Caco-2 (cell line): ENCODE measurements at regions not wholly inside any gene's neighbourhood (a gene's known extent, or its start where the extent isn't known, plus 50 kb on each side); places are given as distances from the start of the nearest gene placed in this dataset.

Experiments
- BruUV-seq: library from RNA; stranded (reverse); fragments of 400-500 nt; replicated peaks from 2 replicates; lab custom pipeline; 2021; lab: Mats Ljungman, UMichigan
- CTCF ChIA-PET: fragments of 300-600 bp; sonication (Branson Sonifier 250); formaldehyde crosslinking; loops from one replicate; lab custom pipeline; 2022; ENCODE audit warnings: antibody characterized with exemption; lab: Charles Lee
- POLR2A ChIA-PET: fragments of 300-600 bp; sonication (Branson Sonifier 250); formaldehyde crosslinking; loops from one replicate; lab custom pipeline; 2022; ENCODE audit warnings: antibody characterized with exemption; lab: Charles Lee
- DNase-seq, 2 experiments: peaks; one replicate each; pipeline versions ENCODE4 v3.0.0 to v3.0.0-alpha.2; 2020 to 2022
- H3K27me3 ChIP-seq: replicated peaks from 2 replicates; pipeline ENCODE4 v1.6.0; 2011; ENCODE audit warnings: low read length; ENCODE audit not compliant: control insufficient read depth, insufficient read depth
- H3K36me3 ChIP-seq: 2 replicates; pipeline ENCODE4 v1.5.1; 2011; ENCODE audit warnings: low read length; ENCODE audit not compliant: control insufficient read depth, insufficient read depth
- H3K4me1 ChIP-seq: fragments of 250-450 bp; sonication (Bioruptor Pico); 2 replicates; pipeline ENCODE4 v1.5.1; 2020; ENCODE audit warnings: mild to moderate bottlenecking
- H3K4me3 ChIP-seq: 2 replicates; pipeline ENCODE4 v1.5.1; 2011; ENCODE audit warnings: low read depth, mild to moderate bottlenecking, control low read depth, low read length
- H3K9me3 ChIP-seq: fragments of 250-450 bp; sonication (Bioruptor Pico); 2 replicates; pipeline ENCODE4 v1.5.1; 2020; ENCODE audit warnings: mild to moderate bottlenecking, moderate library complexity
- H3K27ac Mint-ChIP-seq: one replicate; pipeline ENCODE4 v1.8.0; 2022; ENCODE audit warnings: mixed read lengths; ENCODE audit not compliant: unreplicated experiment
- H3K27me3 Mint-ChIP-seq: one replicate; pipeline ENCODE4 v1.8.0; 2022; ENCODE audit warnings: mixed read lengths; ENCODE audit not compliant: insufficient read depth, unreplicated experiment
- H3K36me3 Mint-ChIP-seq: one replicate; pipeline ENCODE4 v1.8.0; 2022; ENCODE audit warnings: mild to moderate bottlenecking, mixed read lengths; ENCODE audit not compliant: insufficient read depth, unreplicated experiment
- H3K4me1 Mint-ChIP-seq: one replicate; pipeline ENCODE4 v1.8.0; 2022; ENCODE audit warnings: low read depth, mixed read lengths; ENCODE audit not compliant: unreplicated experiment
- H3K4me3 Mint-ChIP-seq: one replicate; pipeline ENCODE4 v1.8.0; 2022; ENCODE audit warnings: mild to moderate bottlenecking, moderate library complexity, mixed read lengths; ENCODE audit not compliant: unreplicated experiment
- H3K9me3 Mint-ChIP-seq: one replicate; pipeline ENCODE4 v1.8.0; 2022; ENCODE audit warnings: mixed read lengths; ENCODE audit not compliant: unreplicated experiment
- intact Hi-C: fragments of 100-400 bp; cut with micrococcal nuclease; formaldehyde crosslinking; loops from one replicate; pipeline ENCODE4 v1.10.0; 2022; ENCODE audit not compliant: unreplicated experiment
- TF ChIP-seq, protein P1 (sequence below), 2 experiments: fragments of 200-600 bp in 1 of 2; IDR thresholded peaks; 1 replicate in 1 of 2; 2 replicates in 1 of 2; pipeline versions ENCODE4 v1.5.1 to v1.8.0; 2011 to 2022; ENCODE audit warnings: antibody characterized with exemption in 1 of 2, control low read depth in 1 of 2, inconsistent platforms in 1 of 2, low read depth in 1 of 2, low read length in 1 of 2, mild to moderate bottlenecking in 1 of 2, moderate library complexity in 1 of 2; ENCODE audit not compliant: insufficient read depth in 1 of 2, severe bottlenecking in 1 of 2, unreplicated experiment in 1 of 2

DNA sequence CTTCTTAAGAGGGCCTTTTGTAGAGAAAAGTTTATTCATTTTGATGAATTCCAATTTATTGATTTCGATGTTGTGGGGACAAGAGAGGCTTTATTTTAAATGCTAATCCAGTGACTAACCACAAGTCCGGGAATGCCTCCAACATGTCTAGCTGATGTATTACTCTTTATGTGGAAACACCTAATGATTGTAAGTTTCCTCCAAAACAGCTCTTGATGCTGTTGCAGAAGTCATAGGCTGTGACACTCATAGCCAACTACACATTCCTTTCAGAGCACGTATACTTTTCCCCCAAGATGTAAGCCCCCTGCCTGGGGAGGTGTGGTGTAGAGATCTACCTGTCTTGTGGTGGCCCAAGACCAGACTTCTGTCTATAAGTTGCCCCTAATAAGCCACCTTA, 61.3 kb upstream of the RNF24 start:
- Histone ChIP-seq H3K27me3 (no peaks in the 10 kb centered on the region; the same call in 1 of the 2 replicates), H3K9me3 (no peaks in the 10 kb centered on the region), H3K4me1 (no peaks in the 10 kb centered on the region), H3K36me3 (no peaks in the 10 kb centered on the region), H3K4me3 (no peak overlapping the region)
- no TSS peak for BruUV-seq
- Mint-ChIP-seq H3K36me3 (no peaks in the 10 kb centered on the region), H3K4me1 (no peaks in the 10 kb centered on the region), H3K4me3 (no peak overlapping the region), H3K27me3 (peaks cover 13% of the 10 kb centered on the region), H3K9me3 (peaks cover 3% of the 10 kb centered on the region), H3K27ac (no peak overlapping the region)
- intact Hi-C loops: no loop called here
- DNase-seq: no peak
- POLR2A ChIA-PET: no interaction called here
- TF ChIP-seq, protein P1, sequence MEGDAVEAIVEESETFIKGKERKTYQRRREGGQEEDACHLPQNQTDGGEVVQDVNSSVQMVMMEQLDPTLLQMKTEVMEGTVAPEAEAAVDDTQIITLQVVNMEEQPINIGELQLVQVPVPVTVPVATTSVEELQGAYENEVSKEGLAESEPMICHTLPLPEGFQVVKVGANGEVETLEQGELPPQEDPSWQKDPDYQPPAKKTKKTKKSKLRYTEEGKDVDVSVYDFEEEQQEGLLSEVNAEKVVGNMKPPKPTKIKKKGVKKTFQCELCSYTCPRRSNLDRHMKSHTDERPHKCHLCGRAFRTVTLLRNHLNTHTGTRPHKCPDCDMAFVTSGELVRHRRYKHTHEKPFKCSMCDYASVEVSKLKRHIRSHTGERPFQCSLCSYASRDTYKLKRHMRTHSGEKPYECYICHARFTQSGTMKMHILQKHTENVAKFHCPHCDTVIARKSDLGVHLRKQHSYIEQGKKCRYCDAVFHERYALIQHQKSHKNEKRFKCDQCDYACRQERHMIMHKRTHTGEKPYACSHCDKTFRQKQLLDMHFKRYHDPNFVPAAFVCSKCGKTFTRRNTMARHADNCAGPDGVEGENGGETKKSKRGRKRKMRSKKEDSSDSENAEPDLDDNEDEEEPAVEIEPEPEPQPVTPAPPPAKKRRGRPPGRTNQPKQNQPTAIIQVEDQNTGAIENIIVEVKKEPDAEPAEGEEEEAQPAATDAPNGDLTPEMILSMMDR (IDR thresholded peaks at IDR 0.05; ENCODE audit: insufficient read depth in 1 of 2, low read depth in 1 of 2, low read length in 1 of 2, severe bottlenecking in 1 of 2, unreplicated experiment in 1 of 2): no peak
- CTCF ChIA-PET: interaction anchor here (0.7 kb wide), 1 partner anchor 9 kb away, joined by 3 read pairs; no protein-coding TSS in a partner anchor

DNA sequence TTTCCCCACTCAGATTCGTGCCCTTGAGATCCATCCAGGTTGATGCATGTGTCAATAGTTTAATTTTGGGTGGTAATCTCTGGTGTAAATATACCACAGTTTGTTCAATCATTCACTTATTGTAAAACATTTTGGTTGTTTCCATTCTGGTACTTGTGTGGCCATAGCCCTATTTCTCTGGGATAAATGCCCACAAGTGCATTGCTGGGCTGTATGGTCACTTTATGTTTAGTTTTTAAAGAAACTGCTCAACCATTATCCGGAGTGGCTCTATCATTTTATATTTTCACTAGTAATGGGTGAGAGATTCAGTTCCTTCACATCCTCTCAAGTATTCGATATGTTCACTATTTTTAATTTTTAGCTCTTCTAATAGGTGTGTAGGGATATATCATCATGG, 60.7 kb upstream of the RNF24 start:
- ChIA-PET CTCF (interaction anchor here (0.7 kb wide), 1 partner anchor 9 kb away, joined by 3 read pairs; no protein-coding TSS in a partner anchor), POLR2A (no interaction called here)
- H3K4me1 ChIP-seq: no peaks in the 10 kb centered on the region
- H3K27me3 Mint-ChIP-seq: peaks cover 13% of the 10 kb centered on the region
- no peak overlapping the region for H3K27ac Mint-ChIP-seq
- H3K4me3 Mint-ChIP-seq: no peak overlapping the region
- no peaks in the 10 kb centered on the region for H3K36me3 Mint-ChIP-seq
- no TSS peak for BruUV-seq
- no peaks in the 10 kb centered on the region for H3K4me1 Mint-ChIP-seq
- no peak for DNase-seq
- no peaks in the 10 kb centered on the region; the same call in 1 of the 2 replicates for H3K27me3 ChIP-seq
- no peaks in the 10 kb centered on the region for H3K9me3 Mint-ChIP-seq
- no peaks in the 10 kb centered on the region for H3K9me3 ChIP-seq
- H3K36me3 ChIP-seq: no peaks in the 10 kb centered on the region
- intact Hi-C loops: no loop called here
- no peak overlapping the region for H3K4me3 ChIP-seq
- TF ChIP-seq, protein P1 (IDR thresholded peaks at IDR 0.05; ENCODE audit: insufficient read depth in 1 of 2, low read depth in 1 of 2, low read length in 1 of 2, severe bottlenecking in 1 of 2, unreplicated experiment in 1 of 2): no peak

DNA sequence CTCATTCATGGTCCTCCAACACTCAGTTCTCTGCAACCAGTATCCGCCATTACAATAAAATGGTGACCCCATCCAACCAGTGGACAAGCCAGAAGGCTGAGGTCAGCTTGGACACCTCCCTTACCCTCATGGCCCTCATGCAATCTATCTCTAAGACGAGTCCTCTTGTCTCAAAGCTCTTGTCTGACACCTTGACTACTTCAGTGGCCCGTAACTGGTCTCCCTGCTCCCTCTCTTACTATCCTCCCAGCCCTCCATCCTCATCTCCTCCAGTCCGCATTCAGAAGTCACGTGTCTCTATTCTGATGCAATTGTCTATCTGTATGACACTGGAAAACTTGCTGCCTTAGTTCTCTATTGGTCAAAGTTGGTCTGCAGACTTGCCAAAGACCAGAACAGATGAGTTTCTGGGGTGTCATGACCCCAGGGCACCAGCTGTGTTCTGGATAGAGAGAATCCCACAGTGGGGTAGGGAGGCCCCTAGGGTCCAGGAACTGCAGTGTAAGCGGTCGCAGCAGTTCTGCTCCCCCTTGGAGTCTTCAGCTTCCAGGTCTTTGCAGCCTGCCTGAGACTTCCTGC, 59.6 kb upstream of the RNF24 start:
- H3K36me3 ChIP-seq: no peaks in the 10 kb centered on the region
- H3K4me3 Mint-ChIP-seq: no peak overlapping the region
- H3K27ac Mint-ChIP-seq: no peak overlapping the region
- DNase-seq: no peak
- intact Hi-C loops: loop anchor here (5.0 kb wide), 1 partner anchor 188 kb away; the partner anchor contains the start of gene PANK2
- H3K4me1 ChIP-seq: no peaks in the 10 kb centered on the region
- no peaks in the 10 kb centered on the region for H3K4me1 Mint-ChIP-seq
- H3K9me3 ChIP-seq: no peaks in the 10 kb centered on the region
- H3K4me3 ChIP-seq: no peak overlapping the region
- POLR2A ChIA-PET: no interaction called here
- H3K27me3 ChIP-seq: no peaks in the 10 kb centered on the region; the same call in 1 of the 2 replicates
- no peaks in the 10 kb centered on the region for H3K36me3 Mint-ChIP-seq
- CTCF ChIA-PET: interaction anchor here (0.6 kb wide), 1 partner anchor 10 kb away, joined by 4 read pairs; no protein-coding TSS in a partner anchor
- TF ChIP-seq, protein P1 (IDR thresholded peaks at IDR 0.05; ENCODE audit: insufficient read depth in 1 of 2, low read depth in 1 of 2, low read length in 1 of 2, severe bottlenecking in 1 of 2, unreplicated experiment in 1 of 2): no peak
- BruUV-seq: no TSS peak
- H3K27me3 Mint-ChIP-seq: peaks cover 13% of the 10 kb centered on the region
- H3K9me3 Mint-ChIP-seq: no peaks in the 10 kb centered on the region
